GM20000 (cell line): ENCODE measurements at regions not wholly inside any gene's neighbourhood (a gene's known extent, or its start where the extent isn't known, plus 50 kb on each side); places are given as distances from the start of the nearest gene placed in this dataset.

Experiments
- DNase-seq: peaks from one replicate; pipeline ENCODE4 v3.0.0; 2012; ENCODE audit warnings: low spot score
- CTCF ChIP-seq: IDR thresholded peaks from 2 replicates; pipeline ENCODE4 v1.5.1; 2012; ENCODE audit warnings: mild to moderate bottlenecking, control low read depth; ENCODE audit errors: extremely low read depth, missing control alignments

GRCh38 chr4:96120206-96120605, 280.3 kb downstream of the PDHA2 start:
- DNase-seq: no peak
- TF ChIP-seq CTCF: no peak

- TF ChIP-seq CTCF: no peak
- DNase-seq: no peak
These were observed 286.3 kb downstream of the PDHA2 start for GRCh38 chr4:96126227-96126626.

- DNase-seq: no peak
- no peak for TF ChIP-seq CTCF
These were observed 291.3 kb downstream of the PDHA2 start for GRCh38 chr4:96131186-96131585.

GRCh38 chr4:96134806-96135205, 294.9 kb downstream of the PDHA2 start:
- no peak for TF ChIP-seq CTCF
- DNase-seq: no peak

- TF ChIP-seq CTCF: no peak
- DNase-seq: no peak
These were observed 296.2 kb downstream of the PDHA2 start for GRCh38 chr4:96136056-96136455.

GRCh38 chr4:96139251-96139929, 299.5 kb downstream of the PDHA2 start:
- no peak for DNase-seq

GRCh38 chr4:96145601-96146000, 305.7 kb downstream of the PDHA2 start:
- DNase-seq: no peak
- no peak for TF ChIP-seq CTCF

More at GRCh38 chr4:96139251-96139929, 299.5 kb downstream of the PDHA2 start:
- no peak for TF ChIP-seq CTCF
